IPS DF 4.7 (cell line): ENCODE measurements at regions not wholly inside any gene's neighbourhood (a gene's known extent, or its start where the extent isn't known, plus 50 kb on each side); places are given as distances from the start of the nearest gene placed in this dataset.
"Not testable (repeated sequence)": the region's sequence is repeated elsewhere in the genome, so short reads cannot be mapped to it uniquely, and the experiment has no call there.

Source experiments
- DNase-seq: peaks from one replicate; pipeline ENCODE4 v3.0.0-alpha.2; 2013; ENCODE audit warnings: low spot score; ENCODE audit errors: extremely low read depth

GRCh38 chr17:18546514-18547398, 70.2 kb downstream of the LGALS9C start:
- not testable (repeated sequence) for DNase-seq

- DNase-seq: not testable (repeated sequence)
Observed at GRCh38 chr17:18557086-18557485, 80.5 kb downstream of the LGALS9C start.

- not testable (repeated sequence) for DNase-seq
Observed at GRCh38 chr17:18563381-18564098, 80.7 kb downstream of the TBC1D28 start.

GRCh38 chr17:18564099-18564448, 80.1 kb downstream of the TBC1D28 start:
- not testable (repeated sequence) for DNase-seq

GRCh38 chr17:18568108-18568995, 75.8 kb downstream of the TBC1D28 start:
- not testable (repeated sequence) for DNase-seq

- peak; percentile 89 for DNase-seq
Observed at GRCh38 chr17:18569489-18569913, 74.7 kb downstream of the TBC1D28 start.

GRCh38 chr17:18572536-18572935, 71.7 kb downstream of the TBC1D28 start:
- DNase-seq: not testable (repeated sequence)

GRCh38 chr17:18574137-18574536, 70.1 kb downstream of the TBC1D28 start:
- not testable (repeated sequence) for DNase-seq
